Middle frontal gyrus (tissue), 1 donor: ENCODE measurements at regions not wholly inside any gene's neighbourhood (a gene's known extent, or its start where the extent isn't known, plus 50 kb on each side); places are given as distances from the start of the nearest gene placed in this dataset.
"Not testable (repeated sequence)": the region's sequence is repeated elsewhere in the genome, so short reads cannot be mapped to it uniquely, and the experiment has no call there.

Source experiments
- DNase-seq: peaks from one replicate; pipeline ENCODE4 v3.0.0-alpha.2; 2015; ENCODE audit warnings: low spot score; ENCODE audit errors: extremely low spot score

GRCh38 chr4:151459375-151459774 lies 50.4 kb downstream of the FHIP1A start:
- DNase-seq, result no peak

- no peak for DNase-seq
Observed at GRCh38 chr4:151460434-151460833, 51.5 kb downstream of the FHIP1A start.

GRCh38 chr4:151462554-151462953 lies 53.6 kb downstream of the FHIP1A start:
- DNase-seq, result no peak

GRCh38 chr4:151468715-151469696 lies 60.0 kb downstream of the FHIP1A start:
- no peak for DNase-seq

DNA sequence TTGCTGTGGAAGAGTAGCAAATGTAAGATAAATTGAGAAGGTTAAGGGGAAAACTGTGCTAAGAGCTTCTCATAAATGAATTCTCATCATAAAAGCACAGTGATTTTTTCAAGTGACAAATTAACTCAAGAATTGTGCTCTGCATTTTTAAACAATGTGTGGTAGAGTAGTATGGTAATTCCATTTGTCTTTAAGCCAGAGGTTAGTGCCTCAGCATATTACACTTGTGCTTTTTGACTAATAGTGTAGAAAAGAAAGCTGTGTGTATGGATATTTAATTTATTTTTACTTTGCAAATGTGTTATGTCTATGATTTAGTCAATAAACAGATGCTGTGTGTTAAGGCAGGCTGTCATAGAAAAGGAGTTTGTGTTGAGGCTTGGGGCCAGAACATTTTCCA lies 61.0 kb downstream of the FHIP1A start:
- no peak for DNase-seq

GRCh38 chr4:151471728-151472127 lies 62.8 kb downstream of the FHIP1A start:
- no peak for DNase-seq

DNA sequence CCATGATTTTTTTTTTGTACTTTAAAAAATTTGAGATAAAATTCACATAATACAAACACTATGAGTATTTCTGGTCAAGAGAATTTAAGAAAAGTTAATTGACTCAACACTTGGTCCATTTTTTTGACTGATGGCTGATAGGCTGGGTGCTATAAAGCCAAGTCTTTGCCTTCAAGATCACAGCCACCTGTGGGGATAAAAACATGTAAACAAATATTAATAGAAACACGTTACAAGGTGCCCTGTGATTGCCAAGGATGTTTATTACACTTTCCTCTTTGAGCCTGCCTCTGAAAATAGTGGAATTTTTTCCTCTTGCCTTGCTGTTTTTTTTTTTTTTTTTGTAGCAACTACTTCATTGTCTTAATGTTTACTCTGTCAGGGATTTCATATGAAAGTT lies 63.3 kb downstream of the FHIP1A start:
- no peak for DNase-seq

DNA sequence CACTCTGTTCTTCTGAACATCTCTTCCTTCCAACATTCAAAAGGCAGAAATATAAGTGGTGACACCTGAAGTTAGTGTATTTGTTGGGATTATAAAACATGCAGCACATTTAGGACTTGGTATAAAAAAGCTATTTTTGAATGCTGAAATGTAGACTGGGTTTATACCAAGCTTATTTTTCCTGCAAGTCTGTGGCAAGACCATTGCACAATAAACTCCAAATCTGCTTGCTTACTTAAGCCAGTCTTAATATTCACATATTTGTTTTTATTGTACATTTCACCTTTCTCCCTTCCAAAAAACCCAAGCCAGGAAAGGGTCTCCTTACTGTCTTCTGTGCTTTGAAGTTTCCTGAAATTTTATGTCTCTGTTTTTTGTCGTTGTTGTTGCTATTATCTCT lies 63.7 kb downstream of the FHIP1A start:
- DNase-seq, result no peak

DNA sequence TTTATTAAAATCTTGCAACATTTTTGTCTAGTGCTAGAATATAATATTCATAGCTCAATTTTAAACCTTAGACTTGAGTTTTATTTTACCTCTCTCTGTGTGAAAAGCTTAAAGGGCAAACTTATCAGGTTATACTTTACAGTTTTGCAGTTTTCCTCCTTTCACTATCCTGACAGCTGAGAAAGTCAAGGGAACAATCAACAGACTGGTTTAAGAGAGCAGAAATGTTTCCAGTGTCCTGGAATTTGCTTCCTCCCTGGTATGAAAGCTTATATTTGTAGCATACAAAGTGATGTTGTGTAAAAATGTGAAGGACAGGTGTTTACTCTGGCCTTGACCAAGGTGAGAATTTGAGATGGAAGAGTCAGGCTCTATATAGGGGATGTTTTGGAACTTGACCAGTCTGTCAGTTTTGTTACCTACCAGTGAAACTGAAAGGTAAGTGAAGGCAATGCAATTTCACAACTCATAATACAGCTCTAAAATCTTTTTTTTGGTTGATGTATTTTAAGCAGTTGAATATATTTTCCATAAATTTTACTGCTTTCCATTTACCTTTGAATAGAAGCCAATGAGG lies 64.6 kb downstream of the FHIP1A start:
- no peak for DNase-seq

- DNase-seq, result no peak
Observed at GRCh38 chr4:151475035-151475714, 66.2 kb downstream of the FHIP1A start.

DNA sequence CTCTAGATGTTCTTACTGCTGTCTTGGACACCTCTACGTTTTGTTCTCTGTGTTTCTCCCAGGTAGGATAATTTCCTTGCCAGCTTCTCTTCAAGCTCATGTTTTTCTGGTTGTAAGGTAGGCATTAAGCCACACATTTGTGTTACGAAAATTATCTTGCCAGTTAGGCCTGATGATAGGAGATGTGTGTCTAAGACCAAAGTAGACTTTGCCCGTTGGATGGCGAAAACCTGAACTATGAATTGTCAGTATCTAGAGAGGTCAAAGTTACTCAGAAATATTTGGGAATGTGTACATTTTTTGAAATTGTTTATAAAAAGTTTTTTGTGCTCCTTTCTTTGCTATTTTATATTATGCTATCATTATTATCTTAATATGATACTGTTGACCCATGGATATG lies 72.8 kb downstream of the FHIP1A start:
- DNase-seq, result no peak

DNA sequence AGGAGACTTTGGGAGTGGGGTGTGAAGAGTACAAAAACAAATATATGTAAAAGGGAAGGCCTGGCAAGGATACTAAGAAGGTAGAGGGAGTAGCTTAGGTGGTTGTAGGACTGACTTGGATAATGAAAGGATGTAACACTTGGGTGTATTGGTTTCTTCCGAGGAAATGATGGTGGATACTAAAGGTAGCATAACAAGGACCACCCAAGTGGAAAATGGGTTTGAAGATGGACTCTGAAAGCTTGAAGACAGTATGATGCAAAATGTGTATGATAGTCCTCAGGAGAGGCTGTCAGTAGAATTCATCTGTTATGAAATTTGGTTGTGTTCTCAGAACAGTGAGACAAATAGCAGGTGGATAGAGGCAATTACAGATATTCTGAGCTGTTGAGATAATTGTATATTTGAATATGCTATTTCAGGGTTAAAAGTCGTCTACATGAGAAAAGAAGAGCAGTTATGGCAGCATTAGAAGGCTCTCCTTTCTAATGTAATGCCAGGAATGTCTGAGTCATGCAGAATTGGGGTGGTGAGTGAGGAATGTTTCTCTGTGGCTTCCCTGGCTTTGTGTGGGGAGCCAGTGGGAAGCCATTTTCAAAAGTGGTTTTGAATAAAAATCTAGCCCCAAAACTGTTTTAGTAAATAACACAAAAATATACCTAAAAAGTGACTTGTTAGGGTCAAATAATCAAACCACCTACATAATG lies 75.6 kb downstream of the FHIP1A start:
- DNase-seq, result no peak

- DNase-seq, result no peak
Observed at GRCh38 chr4:151485541-151486131, 76.7 kb downstream of the FHIP1A start.

- no peak for DNase-seq
Observed at GRCh38 chr4:151486168-151486567, 77.2 kb downstream of the FHIP1A start.

DNA sequence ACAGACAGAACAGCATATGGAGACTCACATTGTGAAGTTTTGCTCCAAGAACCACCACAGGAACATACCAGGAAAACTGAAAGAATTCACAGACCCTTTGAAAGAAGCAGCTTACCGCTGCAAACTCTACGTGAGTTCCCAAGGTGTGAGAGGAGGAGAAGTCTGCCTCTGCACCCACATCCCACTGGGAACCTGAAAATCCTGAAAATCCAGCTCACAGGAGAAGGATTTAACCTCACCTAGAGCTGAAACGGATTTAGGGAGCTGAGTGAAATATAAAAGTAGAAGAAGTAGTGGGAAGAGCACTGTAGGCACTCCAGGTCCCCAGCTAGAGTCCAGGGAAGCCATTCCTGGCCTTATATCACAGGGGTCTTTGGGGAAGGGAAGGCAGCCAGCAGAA lies 80.0 kb downstream of the FHIP1A start:
- DNase-seq, result no peak

DNA sequence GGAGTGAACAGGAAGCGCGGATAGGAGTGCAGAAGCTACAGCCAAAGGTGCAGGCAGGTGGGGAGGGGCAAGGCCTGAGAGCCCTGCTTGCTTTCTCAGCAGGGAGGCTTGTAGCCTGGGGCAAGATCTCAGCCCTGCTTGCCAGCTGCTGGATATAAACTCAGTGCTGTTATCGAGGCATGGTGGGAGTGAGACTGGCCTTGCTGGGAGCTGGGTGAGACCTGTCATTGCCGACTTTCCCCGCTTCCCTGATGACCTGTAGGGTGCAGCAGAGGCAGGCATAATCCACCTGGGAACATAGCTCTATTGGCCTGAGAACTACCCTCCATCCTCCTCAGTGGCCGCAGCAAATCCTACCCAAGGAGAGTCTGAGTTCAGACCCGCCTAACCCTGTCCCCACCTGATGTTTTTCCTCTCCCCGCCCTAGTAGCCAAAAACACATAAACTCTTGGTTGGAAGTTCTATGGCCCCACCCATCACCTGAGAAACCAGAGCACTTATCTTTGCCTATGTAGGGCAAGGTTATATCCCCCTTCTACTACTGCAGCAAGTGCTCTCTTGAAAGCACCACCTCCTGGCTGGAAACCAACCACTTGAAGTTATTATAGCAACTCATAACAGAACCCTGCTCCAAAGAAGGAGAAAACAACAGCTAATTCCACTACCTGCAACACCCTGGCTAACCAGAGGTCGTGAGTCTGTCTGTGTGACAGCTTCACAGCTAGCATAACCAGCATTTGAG lies 80.7 kb downstream of the FHIP1A start:
- DNase-seq, result no peak

DNA sequence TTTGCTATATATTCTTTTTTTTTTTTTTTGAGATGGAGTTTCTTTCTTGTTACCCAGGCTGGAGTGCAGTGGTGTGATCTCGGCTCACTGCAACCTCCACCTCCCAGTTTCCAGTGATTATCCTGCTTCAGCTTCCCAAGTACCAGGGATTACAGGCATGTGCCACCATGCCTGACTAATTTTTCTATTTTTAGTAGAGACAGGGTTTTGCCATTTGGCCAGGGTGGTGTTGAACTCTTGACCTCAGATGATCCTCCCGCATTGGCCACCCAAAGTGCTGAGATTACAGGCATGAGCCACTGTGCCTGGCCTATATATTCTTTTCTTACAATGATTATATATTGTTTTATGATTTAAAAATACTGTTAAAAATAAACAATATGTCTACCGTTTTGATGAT lies 86.6 kb downstream of the FHIP1A start:
- DNase-seq, result not testable (repeated sequence)

DNA sequence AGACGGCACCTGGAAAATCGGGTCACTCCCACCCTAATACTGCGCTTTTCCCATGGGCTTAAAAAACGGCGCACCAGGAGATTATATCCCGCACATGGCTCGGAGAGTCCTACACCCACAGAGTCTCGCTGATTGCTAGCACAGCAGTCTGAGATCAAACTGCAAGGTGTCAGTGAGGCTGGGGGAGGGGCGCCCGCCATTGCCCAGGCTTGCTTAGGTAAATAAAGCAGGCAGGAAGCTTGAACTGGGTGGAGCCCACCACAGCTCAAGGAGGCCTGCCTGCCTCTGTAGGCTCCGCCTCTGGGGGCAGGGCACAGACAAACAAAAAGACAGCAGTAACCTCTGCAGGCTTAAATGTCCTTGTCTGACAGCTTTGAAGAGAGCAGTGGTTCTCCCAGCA lies 102.6 kb downstream of the FHIP1A start:
- DNase-seq, result not testable (repeated sequence)

GRCh38 chr4:151517896-151518295 lies 108.9 kb downstream of the FHIP1A start:
- DNase-seq, result no peak

GRCh38 chr4:151518359-151518758 lies 109.4 kb downstream of the FHIP1A start:
- no peak for DNase-seq
